GM18517 (cell line): ENCODE measurements at regions not wholly inside any gene's neighbourhood (a gene's known extent, or its start where the extent isn't known, plus 50 kb on each side); places are given as distances from the start of the nearest gene placed in this dataset.

Experiments used
- ATAC-seq: cut with Tn5 transposase; IDR thresholded peaks from one replicate; pipeline ENCODE4 v1.9.1; 2021; ENCODE audit warnings: mild to moderate bottlenecking, moderate library complexity; ENCODE audit not compliant: unreplicated experiment

- ATAC-seq = no peak
Observed at GRCh38 chr7:120108376-120108775, 164.6 kb upstream of the KCND2 start.

- ATAC-seq = no peak
Observed at GRCh38 chr7:120110169-120110568, 162.8 kb upstream of the KCND2 start.

GRCh38 chr7:120114626-120115025 is 158.3 kb upstream of the KCND2 start:
- no peak for ATAC-seq

GRCh38 chr7:120123528-120123927 is 149.4 kb upstream of the KCND2 start:
- ATAC-seq = no peak

- no peak for ATAC-seq
Observed at GRCh38 chr7:120131096-120131839, 141.7 kb upstream of the KCND2 start.

GRCh38 chr7:120138497-120138896 is 134.5 kb upstream of the KCND2 start:
- ATAC-seq = no peak

- ATAC-seq = no peak
Observed at GRCh38 chr7:120156476-120156875, 116.5 kb upstream of the KCND2 start.

GRCh38 chr7:120160166-120160565 is 112.8 kb upstream of the KCND2 start:
- no peak for ATAC-seq

- no peak for ATAC-seq
Observed at GRCh38 chr7:120163449-120163848, 109.5 kb upstream of the KCND2 start.

- ATAC-seq = no peak
Observed at GRCh38 chr7:120165227-120165626, 107.7 kb upstream of the KCND2 start.

- no peak for ATAC-seq
Observed at GRCh38 chr7:120168066-120168465, 104.9 kb upstream of the KCND2 start.

- no peak for ATAC-seq
Observed at GRCh38 chr7:120169996-120170783, 102.8 kb upstream of the KCND2 start.

- ATAC-seq = no peak
Observed at GRCh38 chr7:120170834-120171233, 102.1 kb upstream of the KCND2 start.

- no peak for ATAC-seq
Observed at GRCh38 chr7:120171406-120171805, 101.6 kb upstream of the KCND2 start.

- ATAC-seq = no peak
Observed at GRCh38 chr7:120180221-120180620, 92.8 kb upstream of the KCND2 start.

- no peak for ATAC-seq
Observed at GRCh38 chr7:120181499-120181898, 91.5 kb upstream of the KCND2 start.

GRCh38 chr7:120184866-120185265 is 88.1 kb upstream of the KCND2 start:
- no peak for ATAC-seq

- no peak for ATAC-seq
Observed at GRCh38 chr7:120185940-120186682, 86.9 kb upstream of the KCND2 start.

- ATAC-seq = no peak
Observed at GRCh38 chr7:120186688-120187087, 86.3 kb upstream of the KCND2 start.

- no peak for ATAC-seq
Observed at GRCh38 chr7:120189623-120190022, 83.4 kb upstream of the KCND2 start.

- ATAC-seq = no peak
Observed at GRCh38 chr7:120190109-120190508, 82.9 kb upstream of the KCND2 start.

- no peak for ATAC-seq
Observed at GRCh38 chr7:120190566-120190965, 82.4 kb upstream of the KCND2 start.
